ENCODE measurements at regions not wholly inside any gene's neighbourhood (a gene's known extent, or its start where the extent isn't known, plus 50 kb on each side); places are given as distances from the start of the nearest gene placed in this dataset.

- TF ChIP-seq CTCF (IDR thresholded peaks at IDR 0.05) = no peak
- no peak for TF ChIP-seq POLR2AphosphoS5 (IDR thresholded peaks at IDR 0.05; ENCODE audit: insufficient read depth in 1 of 2, low read depth in 1 of 2)
Measured at GRCh38 chrX:150094996-150095395, 156.7 kb upstream of the EOLA2 start.
